SK-N-SH (cell line): ENCODE measurements at regions not wholly inside any gene's neighbourhood (a gene's known extent, or its start where the extent isn't known, plus 50 kb on each side); places are given as distances from the start of the nearest gene placed in this dataset.

Experiments
- CTCF ChIP-seq: fragments of 200-600 bp; sonication (generic); IDR thresholded peaks from 2 replicates; pipeline ENCODE4 v1.6.1; 2017; ENCODE audit warnings: antibody characterized with exemption, mild to moderate bottlenecking, moderate library complexity
- IRF3 ChIP-seq: fragments of 150-350 bp; IDR thresholded peaks from 2 replicates; pipeline ENCODE4 v1.6.1; 2016; ENCODE audit warnings: mild to moderate bottlenecking, low read depth, low read length
- POLR2AphosphoS5 ChIP-seq: IDR thresholded peaks from 2 replicates; pipeline ENCODE4 v1.6.1; 2012; ENCODE audit warnings: low read depth, low read length
- RCOR1 ChIP-seq: fragments of 150-350 bp; IDR thresholded peaks from 2 replicates; pipeline ENCODE4 v1.6.1; 2017; ENCODE audit warnings: antibody characterized with exemption, low read length
- REST ChIP-seq: IDR thresholded peaks from 2 replicates; pipeline ENCODE4 v1.6.1; 2012; ENCODE audit warnings: mild to moderate bottlenecking, low read depth, low read length, moderate library complexity
- SIN3A ChIP-seq: IDR thresholded peaks from 2 replicates; pipeline ENCODE4 v1.6.1; 2012; ENCODE audit warnings: low read depth, mild to moderate bottlenecking, low read length, moderate library complexity, borderline replicate concordance
- YY1 ChIP-seq: IDR thresholded peaks from 2 replicates; pipeline ENCODE4 v1.4.0; 2012; ENCODE audit warnings: low read depth, mild to moderate bottlenecking

DNA sequence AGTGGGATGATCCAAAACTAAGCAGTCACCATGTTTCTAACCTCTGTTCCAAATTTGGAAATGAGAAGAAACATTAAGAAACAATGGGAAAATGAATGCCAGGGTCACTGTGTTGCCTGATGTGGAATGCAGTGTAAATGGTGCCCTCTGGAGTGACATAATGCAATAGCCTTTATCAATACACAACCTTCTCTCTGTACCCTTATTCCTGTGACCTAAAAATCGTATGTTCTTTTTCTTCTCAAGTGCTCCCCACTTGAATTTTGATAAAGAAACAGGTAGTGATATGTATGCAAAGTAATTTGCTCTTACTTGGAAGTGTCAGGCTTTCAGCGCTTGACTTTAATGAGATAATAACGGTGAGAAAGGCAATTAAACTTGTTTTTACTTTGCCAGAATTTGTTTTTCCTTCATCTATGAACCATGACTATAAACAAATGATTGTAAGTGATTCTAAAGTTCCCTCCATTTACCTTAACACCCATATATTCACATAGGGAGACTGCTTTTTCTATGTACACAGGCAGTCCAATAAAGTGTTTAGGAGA is 145.8 kb upstream of the THRB start:
- TF ChIP-seq SIN3A (no peak), CTCF (peak; percentile 63), YY1 (no peak), REST (no peak), POLR2AphosphoS5 (no peak), RCOR1 (no peak), IRF3 (no peak)
